HG02798 (cell line): ENCODE measurements at regions not wholly inside any gene's neighbourhood (a gene's known extent, or its start where the extent isn't known, plus 50 kb on each side); places are given as distances from the start of the nearest gene placed in this dataset.
"Not testable (repeated sequence)": the region's sequence is repeated elsewhere in the genome, so short reads cannot be mapped to it uniquely, and the experiment has no call there.

Source experiments
- ATAC-seq: cut with Tn5 transposase; IDR thresholded peaks from one replicate; pipeline ENCODE4 v1.9.1; 2021; ENCODE audit warnings: mild to moderate bottlenecking; ENCODE audit not compliant: unreplicated experiment, poor library complexity

- ATAC-seq = no peak
These were observed 294.2 kb upstream of the TBL1XR1 start for GRCh38 chr3:177491296-177492032.

- no peak for ATAC-seq
These were observed 295.8 kb upstream of the TBL1XR1 start for GRCh38 chr3:177493091-177493490.

GRCh38 chr3:177494216-177494615 lies 296.9 kb upstream of the TBL1XR1 start:
- no peak for ATAC-seq

- no peak for ATAC-seq
These were observed 298.3 kb upstream of the TBL1XR1 start for GRCh38 chr3:177495566-177495965.

- ATAC-seq = no peak
These were observed 301.0 kb upstream of the TBL1XR1 start for GRCh38 chr3:177498037-177498857.

- ATAC-seq = not testable (repeated sequence)
These were observed 301.8 kb upstream of the TBL1XR1 start for GRCh38 chr3:177499039-177499438.

GRCh38 chr3:177499779-177500423 lies 302.6 kb upstream of the TBL1XR1 start:
- ATAC-seq = no peak

- no peak for ATAC-seq
These were observed 313.5 kb upstream of the TBL1XR1 start for GRCh38 chr3:177510693-177511216.

- ATAC-seq = no peak
These were observed 315.9 kb upstream of the TBL1XR1 start for GRCh38 chr3:177512945-177513814.

GRCh38 chr3:177513815-177514610 lies 316.7 kb upstream of the TBL1XR1 start:
- no peak for ATAC-seq

GRCh38 chr3:177514611-177515499 lies 317.6 kb upstream of the TBL1XR1 start:
- no peak for ATAC-seq

GRCh38 chr3:177515786-177516157 lies 318.5 kb upstream of the TBL1XR1 start:
- no peak for ATAC-seq

GRCh38 chr3:177516158-177517011 lies 319.1 kb upstream of the TBL1XR1 start:
- no peak for ATAC-seq

- ATAC-seq = no peak
These were observed 320.6 kb upstream of the TBL1XR1 start for GRCh38 chr3:177517906-177518305.

GRCh38 chr3:177519588-177519987 lies 322.3 kb upstream of the TBL1XR1 start:
- no peak for ATAC-seq

- no peak for ATAC-seq
These were observed 324.0 kb upstream of the TBL1XR1 start for GRCh38 chr3:177521305-177521704.

- no peak for ATAC-seq
These were observed 324.8 kb upstream of the TBL1XR1 start for GRCh38 chr3:177522051-177522450.
